SKM-1 treated with dmso at 0.1 percent for 144 hours (cell line): ENCODE measurements at regions not wholly inside any gene's neighbourhood (a gene's known extent, or its start where the extent isn't known, plus 50 kb on each side); places are given as distances from the start of the nearest gene placed in this dataset.

Experiments
- DNase-seq: peaks from one replicate; lab custom pipeline; 2025; ENCODE audit not compliant: unreplicated experiment; lab: John Stamatoyannopoulos, UW

- DNase-seq, result no peak
Measured at GRCh38 chr5:74956278-74956677, 90.1 kb upstream of the FAM169A start.

GRCh38 chr5:74954919-74955318 lies 88.7 kb upstream of the FAM169A start:
- DNase-seq, result no peak

- DNase-seq, result no peak
Measured at GRCh38 chr5:74953937-74954720, 87.9 kb upstream of the FAM169A start.

DNA sequence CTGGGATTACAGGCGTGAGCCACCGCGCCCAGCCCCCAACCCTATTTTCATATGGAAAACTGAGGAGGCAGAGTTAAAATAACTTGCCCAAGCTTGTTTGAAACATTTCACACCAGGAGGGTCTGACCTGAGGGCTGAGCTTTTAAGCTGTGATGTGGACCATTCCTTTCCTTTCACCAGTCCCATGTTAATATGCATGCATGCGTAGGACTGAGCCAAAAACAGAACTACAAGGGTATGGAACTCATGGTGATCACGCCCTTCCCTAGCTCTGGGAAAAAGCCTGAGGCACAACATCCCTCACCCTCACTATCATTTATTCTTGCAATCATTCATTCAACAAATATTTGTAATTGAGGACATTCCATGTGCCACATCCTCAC lies 87.4 kb upstream of the FAM169A start:
- no peak for DNase-seq

GRCh38 chr5:74952406-74952805 lies 86.2 kb upstream of the FAM169A start:
- no peak for DNase-seq

- no peak for DNase-seq
Measured at GRCh38 chr5:74951865-74952264, 85.7 kb upstream of the FAM169A start.

GRCh38 chr5:74950836-74951515 lies 84.8 kb upstream of the FAM169A start:
- DNase-seq, result no peak

- DNase-seq, result no peak
Measured at GRCh38 chr5:74949976-74950375, 83.8 kb upstream of the FAM169A start.

DNA sequence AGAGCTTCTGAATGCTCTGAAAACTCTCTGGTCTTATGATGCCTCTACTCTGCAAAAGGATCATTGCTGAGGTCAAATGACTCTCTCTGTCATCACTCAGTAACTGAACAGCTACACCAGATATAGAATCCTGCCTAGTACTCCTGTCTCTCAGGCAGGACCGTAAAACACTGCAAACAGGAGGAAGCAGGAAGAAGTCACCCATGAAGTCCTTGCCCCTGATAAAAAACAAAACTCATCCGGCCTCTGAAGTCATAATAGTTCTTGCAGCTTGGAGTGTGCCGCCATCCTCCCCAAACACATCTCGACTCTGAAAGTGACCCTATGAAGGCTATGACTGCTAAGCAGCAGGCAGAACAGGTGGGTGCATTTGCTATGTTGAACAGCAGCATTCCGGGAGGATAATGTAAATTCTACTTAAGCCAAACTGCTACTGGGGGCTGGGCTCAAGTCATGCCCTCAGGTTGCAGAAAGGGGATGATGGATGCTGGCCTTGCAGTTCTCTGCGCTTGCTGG lies 81.9 kb upstream of the FAM169A start:
- DNase-seq, result no peak

DNA sequence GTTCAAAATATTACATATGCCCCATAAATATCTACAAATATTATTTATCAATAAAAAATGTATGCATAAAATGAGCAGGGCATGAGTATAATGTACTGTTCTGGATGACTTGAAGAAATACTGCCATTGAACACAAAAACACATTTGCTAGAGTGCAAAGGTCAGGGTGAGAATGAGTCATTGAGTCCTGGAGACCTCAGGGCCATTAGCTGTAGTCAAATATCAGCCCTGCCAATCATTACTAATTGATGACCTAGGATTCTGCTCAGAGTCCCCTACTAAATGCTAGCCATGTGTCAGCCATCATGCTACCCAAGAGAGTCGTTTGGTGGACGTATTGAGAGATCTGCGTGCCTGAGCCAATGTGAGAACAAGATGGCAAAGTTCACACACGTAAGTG lies 80.3 kb upstream of the FAM169A start:
- DNase-seq, result no peak

- DNase-seq, result no peak
Measured at GRCh38 chr5:74945561-74946165, 79.5 kb upstream of the FAM169A start.

DNA sequence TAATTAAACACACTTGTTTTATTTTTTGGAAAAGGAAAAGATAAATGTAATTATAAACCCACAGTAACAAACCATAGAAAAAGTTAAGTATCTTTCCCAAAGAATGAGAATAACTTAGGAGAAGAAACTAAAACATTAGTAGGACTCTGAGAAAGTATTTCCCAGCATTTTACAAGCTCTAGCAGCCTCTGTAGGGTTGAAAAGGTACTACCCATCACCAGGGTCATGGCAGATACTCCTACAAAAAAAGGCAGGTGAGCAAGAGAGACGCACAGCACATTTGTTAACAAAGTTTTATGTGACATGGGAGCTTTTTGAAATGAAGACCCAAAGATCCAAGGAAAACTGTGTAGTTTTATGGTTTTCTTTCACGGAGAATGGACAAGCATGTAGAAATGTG lies 77.7 kb upstream of the FAM169A start:
- no peak for DNase-seq

GRCh38 chr5:74942622-74943286 lies 76.6 kb upstream of the FAM169A start:
- DNase-seq, result no peak

GRCh38 chr5:74940782-74941353 lies 74.7 kb upstream of the FAM169A start:
- no peak for DNase-seq

DNA sequence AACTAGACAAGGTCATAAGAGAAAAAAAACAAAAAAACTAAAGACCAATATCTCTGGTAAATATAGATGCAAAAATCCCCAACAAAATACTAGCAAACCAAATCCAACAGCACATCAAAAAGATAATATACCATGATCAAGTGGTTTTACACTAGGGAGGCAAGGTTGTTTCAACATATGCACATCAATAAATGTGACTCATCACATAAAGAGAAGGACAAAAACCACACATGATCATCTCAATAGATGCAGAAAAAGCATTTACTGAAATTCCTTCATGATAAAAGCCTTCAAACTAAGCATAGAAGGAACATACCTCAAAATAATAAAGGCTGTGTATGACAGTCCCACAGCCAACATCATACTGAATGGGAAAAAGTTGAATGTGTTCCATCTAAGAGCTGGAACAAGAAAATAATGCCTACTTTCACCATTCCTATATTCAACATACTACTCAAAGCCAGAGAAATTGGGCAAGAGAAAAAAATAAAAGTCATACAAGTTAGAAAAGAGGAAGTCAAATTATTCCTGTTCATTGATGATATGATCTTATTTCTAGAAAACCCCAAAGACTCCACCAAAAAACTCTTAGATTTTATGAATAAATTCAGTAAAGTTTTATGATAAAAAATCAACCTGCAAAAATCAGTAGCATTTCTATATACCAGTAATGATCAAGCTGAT lies 72.2 kb upstream of the FAM169A start:
- no peak for DNase-seq

DNA sequence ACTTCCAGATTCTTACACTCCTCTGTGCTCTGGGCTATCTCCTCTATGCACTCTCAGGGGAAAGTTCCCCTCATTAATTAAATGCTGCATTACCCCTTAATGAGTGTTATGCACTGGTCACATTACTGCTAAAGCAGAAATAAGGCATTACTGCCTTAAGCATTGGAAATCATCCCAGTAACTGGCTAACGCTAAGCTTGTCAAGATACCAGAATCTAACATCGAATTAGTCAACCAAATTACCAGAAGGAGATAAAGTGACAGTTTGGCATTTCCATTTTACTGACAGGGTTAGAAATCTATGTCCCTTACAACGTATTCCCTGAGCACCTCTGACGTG lies 69.5 kb upstream of the FAM169A start:
- no peak for DNase-seq

- no peak for DNase-seq
Measured at GRCh38 chr5:74934949-74935751, 69.0 kb upstream of the FAM169A start.

- no peak for DNase-seq
Measured at GRCh38 chr5:74927336-74927735, 61.1 kb upstream of the FAM169A start.

DNA sequence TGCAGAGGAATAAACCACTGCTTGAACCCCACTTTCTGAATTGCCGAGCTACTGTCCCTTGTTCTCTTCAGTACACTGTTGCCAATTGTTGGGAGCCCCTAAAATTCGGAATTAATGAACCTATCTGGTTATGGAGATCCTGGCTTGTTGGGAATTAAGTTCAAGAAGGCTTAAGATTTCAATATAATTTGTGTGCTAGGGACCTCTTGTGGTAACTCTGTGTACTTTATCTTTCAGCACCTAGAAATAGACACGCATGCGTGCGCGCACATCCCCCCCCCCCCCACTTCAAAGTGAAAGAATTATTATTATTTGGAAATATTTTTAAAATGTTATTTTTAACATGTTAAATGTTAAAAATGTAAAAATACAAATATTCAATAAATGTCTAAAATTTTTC lies 53.3 kb upstream of the FAM169A start:
- DNase-seq, result peak; percentile 57

DNA sequence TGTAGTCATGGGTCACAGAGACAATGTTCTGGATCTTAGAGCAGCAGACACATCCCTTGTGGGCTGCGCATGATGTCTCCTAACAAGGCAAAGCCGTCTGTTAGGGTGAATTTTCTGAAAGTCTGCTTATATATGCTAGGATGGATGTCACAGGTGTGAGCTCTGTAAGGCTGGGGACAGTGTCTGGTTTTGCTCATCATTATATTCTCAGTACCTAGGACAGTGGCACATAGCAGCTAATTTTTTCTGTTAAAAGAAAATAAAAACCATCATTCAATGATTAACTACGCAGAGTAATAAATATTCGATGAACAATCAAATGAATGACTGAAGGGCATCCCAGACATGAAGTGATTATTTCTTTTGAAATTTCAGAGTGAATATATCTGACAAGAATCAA lies 52.9 kb upstream of the FAM169A start:
- DNase-seq, result no peak
